Keratinocyte (primary cell): ENCODE measurements at regions not wholly inside any gene's neighbourhood (a gene's known extent, or its start where the extent isn't known, plus 50 kb on each side); places are given as distances from the start of the nearest gene placed in this dataset.

ENCODE experiments used
- DNase-seq: peaks from one replicate; pipeline ENCODE4 v3.0.0-alpha.2; 2011; ENCODE audit warnings: low read depth, missing footprints, low spot score
- FAIRE-seq: peaks from 2 replicates; lab custom pipeline; 2011; peaks lifted over from hg19 to GRCh38; lab: Jason Lieb, UNC
- H2AFZ ChIP-seq: 2 replicates; pipeline ENCODE4 v1.6.0; 2012; ENCODE audit warnings: low read length, control low read depth, inconsistent platforms; ENCODE audit not compliant: control insufficient read depth
- H3K27ac ChIP-seq: 2 replicates; pipeline ENCODE4 v1.5.1; 2011; ENCODE audit warnings: low read length; ENCODE audit not compliant: control insufficient read depth, insufficient read depth
- H3K27me3 ChIP-seq: 3 replicates; pipeline ENCODE4 v1.6.0; 2011; ENCODE audit warnings: low read length; ENCODE audit not compliant: control insufficient read depth, insufficient read depth; ENCODE audit errors: extremely low read depth
- H3K36me3 ChIP-seq, 2 experiments: 2 replicates in 1 of 2; 3 replicates in 1 of 2; pipeline ENCODE4 v1.5.1; 2011; ENCODE audit warnings: low read length in 2 of 2, mild to moderate bottlenecking in 1 of 2; ENCODE audit not compliant: control insufficient read depth in 2 of 2, insufficient read depth in 2 of 2; ENCODE audit errors: extremely low read depth in 1 of 2
- H3K4me1 ChIP-seq: 3 replicates; pipeline ENCODE4 v1.5.1; 2011; ENCODE audit warnings: low read length; ENCODE audit not compliant: control insufficient read depth, insufficient read depth; ENCODE audit errors: extremely low read depth
- H3K4me2 ChIP-seq: 3 replicates; pipeline ENCODE4 v1.6.0; 2011; ENCODE audit warnings: low read depth, low read length; ENCODE audit not compliant: control insufficient read depth, insufficient read depth; ENCODE audit errors: extremely low read depth
- H3K4me3 ChIP-seq, 3 experiments: fragments of 200-600 bp in 1 of 3; sonication (generic) in 1 of 3; 2 replicates in 2 of 3; 3 replicates in 1 of 3; pipeline ENCODE4 v1.5.1; 2011 to 2016; ENCODE audit warnings: low read length in 3 of 3, mild to moderate bottlenecking in 3 of 3, control low read depth in 2 of 3, inconsistent platforms in 1 of 3, low read depth in 1 of 3, mixed read lengths in 1 of 3, mixed run types in 1 of 3, moderate library complexity in 1 of 3; ENCODE audit not compliant: control insufficient read depth in 2 of 3, insufficient read depth in 2 of 3; ENCODE audit errors: extremely low read depth in 1 of 3
- H3K79me2 ChIP-seq: 2 replicates; pipeline ENCODE4 v1.6.0; 2012; ENCODE audit warnings: low read length; ENCODE audit not compliant: control insufficient read depth, insufficient read depth
- H3K9ac ChIP-seq: 3 replicates; pipeline ENCODE4 v1.6.0; 2011; ENCODE audit warnings: low read length; ENCODE audit not compliant: control insufficient read depth, insufficient read depth; ENCODE audit errors: extremely low read depth
- H3K9me1 ChIP-seq: 3 replicates; pipeline ENCODE4 v1.6.0; 2011; ENCODE audit warnings: low read length; ENCODE audit not compliant: control insufficient read depth, insufficient read depth; ENCODE audit errors: extremely low read depth
- H3K9me3 ChIP-seq: 2 replicates; pipeline ENCODE4 v1.5.1; 2012; ENCODE audit warnings: low read depth, low read length; ENCODE audit not compliant: control insufficient read depth
- H4K20me1 ChIP-seq: 3 replicates; pipeline ENCODE4 v1.6.0; 2011; ENCODE audit warnings: low read length; ENCODE audit not compliant: control insufficient read depth, insufficient read depth; ENCODE audit errors: extremely low read depth
- CTCF ChIP-seq, 3 experiments: IDR thresholded peaks in 1 of 3; conservative IDR thresholded peaks in 1 of 3; optimal IDR thresholded peaks in 1 of 3; 2 replicates in 2 of 3; 3 replicates in 1 of 3; pipeline versions ENCODE3 to v1.5.1; 2011; ENCODE audit warnings: low read length in 3 of 3, mild to moderate bottlenecking in 3 of 3, moderate library complexity in 2 of 3, control low read depth in 1 of 3, inconsistent platforms in 1 of 3; ENCODE audit not compliant: insufficient read depth in 2 of 3; ENCODE audit errors: extremely low read depth in 1 of 3
- EZH2 ChIP-seq: IDR thresholded peaks from one replicate; pipeline ENCODE4 v1.6.1; 2012; ENCODE audit warnings: inconsistent platforms, mild to moderate bottlenecking, low read length, moderate library complexity
- dilution Hi-C: fragments of 300-500 bp; cut with MboI; formaldehyde crosslinking; loops from one replicate; pipeline ENCODE4 v1.7.0; 2020; ENCODE audit warnings: low sequenced_read_pairs; ENCODE audit not compliant: extremely low pct_ligation_motif_present

- no peaks in the 10 kb centered on the region for H3K9me1 ChIP-seq
- dilution Hi-C loops = no loop called here
These were observed 657.7 kb upstream of the TBL1XR1 start for GRCh38 chr3:177855021-177855420.

GRCh38 chr3:177860184-177860583 lies 662.9 kb upstream of the TBL1XR1 start:
- H3K79me2 ChIP-seq = no peaks in the 10 kb centered on the region
- no peak overlapping the region for H3K4me3 ChIP-seq
- no peaks in the 10 kb centered on the region for H3K36me3 ChIP-seq
- H3K9me1 ChIP-seq = no peaks in the 10 kb centered on the region
- H3K27ac ChIP-seq = no peak overlapping the region
- H3K4me2 ChIP-seq = no peak overlapping the region
- no peak overlapping the region for H2AFZ ChIP-seq
- no peaks in the 10 kb centered on the region for H4K20me1 ChIP-seq
- H3K9ac ChIP-seq = no peak overlapping the region
- no peaks in the 10 kb centered on the region for H3K27me3 ChIP-seq
- H3K4me1 ChIP-seq = no peaks in the 10 kb centered on the region
- no peak for FAIRE-seq
- dilution Hi-C loops = no loop called here
- DNase-seq = no peak
- H3K9me3 ChIP-seq = no peaks in the 10 kb centered on the region
- TF ChIP-seq CTCF (optimal IDR thresholded peaks at IDR 0.05 in 1 of 3, IDR thresholded peaks at IDR 0.05 in 1 of 3, conservative IDR thresholded peaks at IDR 0.05 in 1 of 3; ENCODE audit: extremely low read depth in 1 of 3, insufficient read depth in 2 of 3, low read length in 3 of 3) (no peak), EZH2 (no peak)

More at GRCh38 chr3:177855021-177855420, 657.7 kb upstream of the TBL1XR1 start:
- no peaks in the 10 kb centered on the region for H4K20me1 ChIP-seq
- no peaks in the 10 kb centered on the region for H3K36me3 ChIP-seq
- H2AFZ ChIP-seq = no peak overlapping the region
- H3K4me2 ChIP-seq = no peak overlapping the region
- no peaks in the 10 kb centered on the region for H3K9me3 ChIP-seq
- TF ChIP-seq EZH2 (no peak), CTCF (optimal IDR thresholded peaks at IDR 0.05 in 1 of 3, IDR thresholded peaks at IDR 0.05 in 1 of 3, conservative IDR thresholded peaks at IDR 0.05 in 1 of 3; ENCODE audit: extremely low read depth in 1 of 3, insufficient read depth in 2 of 3, low read length in 3 of 3) (no peak)
- no peak overlapping the region for H3K9ac ChIP-seq
- no peaks in the 10 kb centered on the region for H3K4me1 ChIP-seq
- H3K79me2 ChIP-seq = no peaks in the 10 kb centered on the region
- no peaks in the 10 kb centered on the region for H3K27me3 ChIP-seq
- no peak for FAIRE-seq
- H3K4me3 ChIP-seq = no peak overlapping the region
- DNase-seq = no peak
- H3K27ac ChIP-seq = no peak overlapping the region
